Esophagus mucosa (tissue), 1 donor: ENCODE measurements at regions not wholly inside any gene's neighbourhood (a gene's known extent, or its start where the extent isn't known, plus 50 kb on each side); places are given as distances from the start of the nearest gene placed in this dataset.
"Not testable (repeated sequence)": the region's sequence is repeated elsewhere in the genome, so short reads cannot be mapped to it uniquely, and the experiment has no call there.

Experiments
- ATAC-seq: fragments of 200-7000 bp; cut with Tn5 transposase; one replicate; pipeline ENCODE4 v1.9.1; 2020
- donor health status: DM: yes; HTN: yes; CAD: no.

DNA sequence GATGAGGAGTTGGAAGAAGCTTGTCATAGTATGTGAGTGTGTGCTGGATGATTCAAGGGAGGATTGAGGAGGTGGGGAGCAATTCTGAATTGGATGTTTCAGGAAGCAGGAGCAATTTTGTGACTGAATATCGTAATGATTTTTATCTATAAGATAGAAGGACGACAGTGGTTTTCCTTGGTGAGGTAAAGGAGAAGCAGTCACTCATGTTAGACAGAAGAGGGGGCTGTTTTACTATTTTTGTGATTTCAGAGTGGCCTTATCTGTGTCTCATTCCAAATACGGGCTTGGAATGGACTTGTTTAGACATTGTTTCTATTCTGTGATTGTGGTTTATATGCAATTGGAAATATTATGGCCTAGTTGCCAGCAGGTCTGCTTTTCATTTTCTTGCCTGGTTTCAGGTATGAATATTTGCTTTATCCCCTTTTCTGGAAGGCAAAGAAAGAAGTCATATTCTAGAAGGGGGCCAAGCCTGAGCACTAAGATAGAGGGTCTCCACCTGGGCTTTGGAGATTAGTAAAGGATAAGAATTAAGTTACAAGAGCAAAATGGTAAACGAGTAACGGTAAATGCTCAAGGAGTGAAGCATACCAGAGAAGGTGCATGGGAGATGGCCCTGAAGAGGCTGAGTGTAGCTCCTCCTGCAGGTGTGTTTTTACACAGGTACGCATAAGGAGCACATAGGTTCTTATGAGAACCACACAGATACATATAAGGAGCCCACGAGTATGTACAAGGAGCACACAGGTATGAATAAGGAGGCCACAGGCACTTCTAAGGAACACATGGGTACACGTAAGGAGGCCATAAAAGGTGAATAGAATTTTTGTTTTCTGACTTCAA, 124.6 kb upstream of the KCNAB1 start:
- ATAC-seq, result peak; percentile 47

- no peak for ATAC-seq
Observed at GRCh38 chr3:155996882-155997281, 123.5 kb upstream of the KCNAB1 start.

- ATAC-seq, result not testable (repeated sequence)
Observed at GRCh38 chr3:155998173-155998572, 122.2 kb upstream of the KCNAB1 start.

- no peak for ATAC-seq
Observed at GRCh38 chr3:156005736-156006135, 114.6 kb upstream of the KCNAB1 start.

DNA sequence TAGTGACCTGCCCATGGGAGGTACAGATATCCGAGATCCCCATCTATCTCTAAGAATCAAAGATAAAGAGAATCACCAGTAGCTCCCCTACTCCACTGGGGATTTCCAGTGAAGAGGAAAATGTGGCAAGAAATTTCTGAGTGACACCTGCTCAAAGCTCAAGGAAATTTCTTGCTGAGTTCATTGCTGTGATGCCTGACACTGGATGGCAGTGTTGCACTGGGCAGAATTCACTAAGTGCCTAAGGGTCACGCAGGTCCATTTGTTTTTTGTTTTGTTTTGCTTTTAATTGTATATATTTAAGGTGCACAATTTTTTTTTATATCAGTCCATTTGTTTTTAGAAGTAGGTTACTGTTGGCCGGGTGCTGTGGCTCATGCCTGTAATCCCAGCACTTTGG, 109.5 kb upstream of the KCNAB1 start:
- peak; percentile 47 for ATAC-seq

DNA sequence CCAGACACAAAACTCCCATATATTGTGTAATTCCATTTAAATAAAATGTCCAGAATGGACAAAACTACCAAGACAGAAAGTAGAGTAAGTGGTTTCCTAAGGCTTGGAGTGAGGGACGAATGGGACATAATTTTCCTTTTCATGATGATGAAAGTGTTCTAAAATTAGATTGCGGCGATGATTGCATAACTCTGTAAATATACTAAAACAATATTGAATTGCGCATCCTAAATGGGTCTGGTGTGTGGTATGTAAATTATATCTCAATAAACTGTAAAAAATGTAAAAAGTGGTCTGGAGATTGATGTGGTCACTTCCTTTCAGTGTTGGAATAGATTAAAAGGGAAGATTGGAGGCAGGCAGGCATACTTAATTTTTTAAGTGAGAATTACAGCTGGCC, 105.9 kb upstream of the KCNAB1 start:
- no peak for ATAC-seq

DNA sequence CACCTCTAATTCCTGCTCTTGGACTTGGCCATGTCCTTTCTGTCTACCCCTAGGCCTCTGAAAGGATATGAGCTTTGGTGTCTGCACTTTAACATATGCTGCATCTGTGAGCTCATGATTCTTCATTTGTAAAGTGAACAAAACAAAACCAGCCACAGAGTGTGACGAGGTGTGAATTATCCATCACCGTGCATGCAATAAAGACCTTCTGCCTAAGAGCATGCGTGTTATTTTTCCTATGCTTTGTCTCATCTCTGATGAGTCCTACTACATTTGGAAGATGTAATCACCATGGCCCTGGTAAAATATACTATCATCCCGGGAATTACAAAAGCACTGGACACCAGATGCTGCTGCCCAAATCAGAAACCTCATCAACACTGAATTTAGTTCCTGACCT, 103.5 kb upstream of the KCNAB1 start:
- no peak for ATAC-seq

- no peak for ATAC-seq
Observed at GRCh38 chr3:156017352-156018030, 102.9 kb upstream of the KCNAB1 start.

DNA sequence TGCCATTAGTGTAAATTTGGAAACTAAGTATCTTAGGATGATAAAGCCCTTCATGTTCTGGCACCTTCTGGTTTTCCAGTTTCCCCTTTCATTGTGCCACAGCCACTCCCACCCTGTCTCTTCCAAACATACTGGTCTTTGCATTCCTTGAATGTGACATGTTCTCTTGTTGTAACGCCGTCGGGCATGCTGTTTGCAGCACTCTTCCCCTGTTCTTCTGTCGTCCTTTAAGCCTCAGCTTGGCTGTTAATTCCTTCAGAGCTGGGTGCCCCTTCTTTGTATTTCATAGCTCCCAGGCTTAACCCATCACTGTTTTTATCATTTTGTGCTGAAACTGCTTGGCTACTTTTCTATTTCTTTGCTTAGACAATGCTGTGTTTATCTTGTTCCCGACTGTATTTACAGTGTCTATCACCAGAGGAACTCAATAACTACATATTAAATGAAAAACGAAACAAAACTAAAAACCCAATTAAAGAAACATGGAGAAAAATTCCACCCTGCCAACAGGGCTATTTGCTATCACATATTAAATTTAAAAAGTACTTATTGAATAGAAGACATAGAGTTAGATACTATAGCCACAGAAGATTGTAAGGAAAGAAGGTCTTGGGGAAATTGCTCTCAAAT, 95.4 kb upstream of the KCNAB1 start:
- no peak for ATAC-seq

GRCh38 chr3:156029208-156029607, 91.2 kb upstream of the KCNAB1 start:
- no peak for ATAC-seq

- ATAC-seq, result no peak
Observed at GRCh38 chr3:156030723-156031122, 89.7 kb upstream of the KCNAB1 start.

GRCh38 chr3:156033428-156033827, 87.0 kb upstream of the KCNAB1 start:
- no peak for ATAC-seq

DNA sequence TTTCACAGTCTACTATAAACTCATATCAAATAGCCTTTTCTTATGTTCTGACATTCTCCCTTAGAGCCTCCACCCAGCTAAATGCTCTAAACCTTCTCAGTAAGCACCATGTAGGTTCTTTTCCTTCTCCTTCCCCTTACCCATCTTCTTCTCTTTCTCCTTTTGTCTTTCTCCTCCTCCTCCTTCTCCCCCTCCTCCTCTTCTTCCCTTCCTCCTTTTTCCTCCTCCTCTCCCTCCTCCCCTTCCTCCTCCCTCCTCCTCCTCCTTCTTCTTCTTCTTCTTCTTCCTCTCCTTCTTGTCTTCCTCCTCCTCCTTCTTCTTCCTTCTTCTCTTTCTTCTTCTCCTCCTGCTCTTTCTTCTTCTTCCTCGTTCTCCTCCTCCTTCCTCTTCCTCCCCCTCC, 85.2 kb upstream of the KCNAB1 start:
- ATAC-seq, result no peak

GRCh38 chr3:156036258-156037053, 83.9 kb upstream of the KCNAB1 start:
- no peak for ATAC-seq

DNA sequence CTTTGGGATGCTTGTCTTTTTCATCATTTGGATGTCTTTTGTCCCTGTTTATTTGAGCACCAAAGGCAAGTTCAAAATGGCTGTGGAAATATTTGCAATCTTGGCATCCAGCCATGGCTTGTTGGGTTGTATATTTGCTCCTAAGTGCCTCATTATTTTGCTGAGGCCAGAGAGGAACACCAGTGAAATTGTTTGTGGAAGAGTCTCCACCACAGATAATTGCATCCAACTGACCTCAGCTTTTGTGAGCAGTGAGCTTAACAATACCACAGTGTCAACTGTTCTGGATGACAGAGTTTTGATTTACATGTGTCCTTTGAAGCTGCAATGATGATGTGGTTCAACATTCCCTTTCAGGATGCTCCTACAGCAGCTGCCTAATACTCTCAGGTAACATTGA, 83.0 kb upstream of the KCNAB1 start:
- ATAC-seq, result no peak

DNA sequence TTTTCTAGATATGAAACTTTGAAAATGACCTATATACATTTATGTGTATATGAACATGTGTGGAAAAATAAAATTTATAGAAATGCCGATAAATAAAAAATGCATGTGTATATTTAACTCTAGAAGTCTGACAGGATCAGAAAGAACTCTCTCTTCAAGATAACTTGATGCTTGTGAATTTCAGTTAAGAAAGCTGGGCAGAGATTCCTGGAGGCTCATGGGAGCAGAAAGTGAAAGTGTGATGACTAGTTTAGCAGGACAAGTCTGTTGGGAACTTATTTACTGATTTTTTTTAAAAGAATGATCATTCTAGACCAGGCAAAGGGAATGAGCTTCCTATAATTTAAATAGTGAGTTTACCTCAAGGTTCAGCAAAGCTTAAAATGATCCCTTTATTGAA, 81.5 kb upstream of the KCNAB1 start:
- no peak for ATAC-seq

- ATAC-seq, result no peak
Observed at GRCh38 chr3:156040041-156040440, 80.3 kb upstream of the KCNAB1 start.

- not testable (repeated sequence) for ATAC-seq
Observed at GRCh38 chr3:156041216-156041841, 79.0 kb upstream of the KCNAB1 start.

- not testable (repeated sequence) for ATAC-seq
Observed at GRCh38 chr3:156041856-156042255, 78.5 kb upstream of the KCNAB1 start.

DNA sequence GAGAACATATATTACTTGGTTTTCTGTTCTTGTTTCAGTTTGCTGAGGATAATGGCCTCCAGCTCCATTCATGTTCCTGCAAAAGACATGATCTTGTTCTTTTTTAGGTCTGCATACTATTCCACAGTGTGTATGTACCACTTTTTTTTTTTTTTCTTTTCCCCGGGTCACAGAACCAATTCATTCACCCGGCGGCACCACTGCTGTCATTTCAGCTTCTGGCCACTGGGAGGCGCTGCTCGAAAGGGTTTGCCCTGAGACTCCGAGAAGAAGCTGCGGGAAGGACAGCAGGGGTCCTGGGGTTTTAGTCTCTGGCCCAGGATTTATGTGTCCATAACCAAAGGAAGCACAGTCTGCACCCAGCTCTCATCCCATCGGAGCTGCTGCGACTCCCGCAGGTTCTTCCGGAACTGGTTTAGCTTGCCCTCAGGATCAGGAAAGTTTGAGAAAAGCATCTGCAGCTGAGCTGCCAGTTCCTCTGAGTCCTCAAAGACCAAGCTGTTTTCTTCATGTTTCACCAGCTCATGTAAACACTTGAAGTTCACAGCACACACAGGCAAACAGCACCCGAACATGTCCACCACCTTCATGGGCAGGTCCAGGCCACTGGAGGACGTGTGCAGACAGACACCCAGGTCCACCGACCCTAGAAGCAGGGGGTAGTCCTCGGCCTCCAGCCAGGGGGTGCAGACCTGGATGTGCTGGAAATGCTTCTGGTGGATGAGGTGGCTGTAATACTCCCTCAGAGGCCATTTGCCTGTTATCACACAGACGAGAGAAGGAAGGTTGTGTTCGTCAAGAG, 76.3 kb upstream of the KCNAB1 start:
- ATAC-seq, result not testable (repeated sequence)

DNA sequence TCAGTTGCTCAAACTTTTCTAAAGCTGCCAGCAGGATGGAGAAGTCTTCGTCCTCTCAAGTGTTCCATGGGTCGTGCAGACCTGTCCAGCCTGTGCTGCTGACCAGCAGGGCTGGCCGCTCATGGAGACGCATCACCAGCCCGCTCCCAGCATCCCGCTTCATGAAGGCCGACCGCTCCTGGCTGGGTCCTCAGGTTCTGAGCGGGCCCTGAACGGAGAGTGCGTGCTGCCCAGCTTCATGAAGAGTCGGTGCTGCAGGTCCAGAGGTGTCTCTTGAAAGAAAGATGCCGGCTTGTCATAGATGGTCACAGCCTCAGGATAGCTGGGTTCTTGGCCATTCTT, 75.8 kb upstream of the KCNAB1 start:
- no peak for ATAC-seq

GRCh38 chr3:156048483-156048882, 71.9 kb upstream of the KCNAB1 start:
- ATAC-seq, result not testable (repeated sequence)
